GM12878 (cell line): ENCODE measurements at regions not wholly inside any gene's neighbourhood (a gene's known extent, or its start where the extent isn't known, plus 50 kb on each side); places are given as distances from the start of the nearest gene placed in this dataset.

ENCODE experiments used
- ATAC-seq: fragments of 200-7000 bp; cut with Tn5 transposase; 3 replicates; pipeline ENCODE4 v1.9.1; 2020; ENCODE audit warnings: mild to moderate bottlenecking, moderate library complexity
- BruUV-seq: library from RNA; stranded (reverse); fragments of 400-500 nt; replicated peaks from 2 replicates; lab custom pipeline; 2021; lab: Mats Ljungman, UMichigan
- CTCF ChIA-PET: fragments of 300-600 bp; sonication (Branson Sonifier 250); formaldehyde crosslinking; extraction: SDS; loops from one replicate; lab custom pipeline; 2021; ENCODE audit warnings: inconsistent platforms; lab: Yijun Ruan, JAX
- POLR2A ChIA-PET: fragments of 350-600 bp; formaldehyde crosslinking; extraction: SDS; loops from one replicate; lab custom pipeline; 2021; ENCODE audit warnings: inconsistent platforms; lab: Charles Lee
- RAD21 ChIA-PET: fragments of 300-600 bp; sonication (Branson Sonifier 250); formaldehyde crosslinking; loops from one replicate; lab custom pipeline; 2023; ENCODE audit warnings: antibody characterized with exemption; ENCODE audit not compliant: unreplicated experiment; lab: Charles Lee
- SMC1A ChIA-PET: fragments of 300-600 bp; sonication (Branson Sonifier 250); formaldehyde crosslinking; loops from one replicate; lab custom pipeline; 2023; ENCODE audit not compliant: unreplicated experiment, uncharacterized antibody; lab: Charles Lee
- DNase-seq: peaks from one replicate; pipeline ENCODE4 v3.0.0-alpha.2; 2011; ENCODE audit warnings: low read depth, low spot score
- FAIRE-seq: peaks from 3 replicates; lab custom pipeline; 2011; peaks lifted over from hg19 to GRCh38; lab: Jason Lieb, UNC
- H2AFZ ChIP-seq: 2 replicates; pipeline ENCODE4 v1.6.0; 2011; ENCODE audit warnings: low read depth, low read length, control low read depth; ENCODE audit not compliant: control insufficient read depth
- H3K27ac ChIP-seq: 2 replicates; pipeline ENCODE4 v1.5.1; 2011; ENCODE audit warnings: control low read depth; ENCODE audit not compliant: control insufficient read depth, insufficient read depth
- H3K27me3 ChIP-seq, 2 experiments: replicated peaks in 1 of 2; 2 replicates each; pipeline versions ENCODE4 v1.6.0 to v1.6.1; 2011; ENCODE audit warnings: low read length in 1 of 2; ENCODE audit not compliant: control insufficient read depth in 2 of 2, insufficient read depth in 2 of 2
- H3K36me3 ChIP-seq, 2 experiments: 2 replicates each; pipeline ENCODE4 v1.5.1; 2011; ENCODE audit warnings: low read length in 1 of 2; ENCODE audit not compliant: control insufficient read depth in 2 of 2, insufficient read depth in 2 of 2
- H3K4me1 ChIP-seq: 2 replicates; pipeline ENCODE4 v1.6.1; 2011; ENCODE audit warnings: mild to moderate bottlenecking, low read length, moderate library complexity, mixed read lengths; ENCODE audit not compliant: control insufficient read depth, insufficient read depth
- H3K4me2 ChIP-seq: 2 replicates; pipeline ENCODE4 v1.6.0; 2011; ENCODE audit warnings: control low read depth; ENCODE audit not compliant: control insufficient read depth, insufficient read depth
- H3K4me3 ChIP-seq: fragments of 200-600 bp; sonication (generic); 2 replicates; pipeline ENCODE4 v1.5.1; 2016
- H3K79me2 ChIP-seq: 2 replicates; pipeline ENCODE4 v1.6.0; 2011; ENCODE audit warnings: low read length; ENCODE audit not compliant: control insufficient read depth, insufficient read depth
- H3K9ac ChIP-seq: 2 replicates; pipeline ENCODE4 v1.8.0; 2011; ENCODE audit warnings: low read length, control low read depth, mixed read lengths; ENCODE audit not compliant: control insufficient read depth, insufficient read depth
- H3K9me3 ChIP-seq: replicated peaks from 3 replicates; pipeline ENCODE4 v1.5.1; 2011; ENCODE audit warnings: mild to moderate bottlenecking, low read length; ENCODE audit not compliant: control insufficient read depth, insufficient read depth
- H4K20me1 ChIP-seq: 2 replicates; pipeline ENCODE4 v1.6.0; 2011; ENCODE audit not compliant: control insufficient read depth, insufficient read depth
- CEBPB ChIP-seq, 2 experiments: fragments of 150-350 bp in 1 of 2; IDR thresholded peaks; 2 replicates each; pipeline ENCODE4 v1.6.1; 2012 to 2014; ENCODE audit warnings: low read depth in 2 of 2, low read length in 2 of 2, borderline replicate concordance in 1 of 2, inconsistent platforms in 1 of 2
- CHD2 ChIP-seq: IDR thresholded peaks from 2 replicates; pipeline ENCODE4 v1.6.1; 2011; ENCODE audit warnings: low read depth, low read length, improper control_type of control experiment, borderline replicate concordance
- CUX1 ChIP-seq: IDR thresholded peaks from 2 replicates; pipeline ENCODE4 v1.6.1; 2012; ENCODE audit warnings: improper control_type of control experiment, low read depth, low read length; ENCODE audit not compliant: insufficient replicate concordance
- ETV6 ChIP-seq, 2 experiments: fragments of 450-650 bp in 1 of 2; IDR thresholded peaks in 1 of 2; conservative IDR thresholded peaks in 1 of 2; 2 replicates each; pipeline ENCODE4 v1.6.1; 2014; ENCODE audit warnings: antibody characterized with exemption in 1 of 2, borderline replicate concordance in 1 of 2, low read depth in 1 of 2, mild to moderate bottlenecking in 1 of 2, moderate library complexity in 1 of 2
- GABPA ChIP-seq: IDR thresholded peaks from 2 replicates; pipeline ENCODE4 v1.6.1; 2014; ENCODE audit warnings: antibody characterized with exemption, low read depth, mild to moderate bottlenecking, inconsistent platforms
- NBN ChIP-seq: fragments of 450-650 bp; IDR thresholded peaks from 2 replicates; pipeline ENCODE4 v1.6.1; 2016
- PBX3 ChIP-seq: IDR thresholded peaks from 2 replicates; pipeline ENCODE4 v1.6.1; 2011; ENCODE audit warnings: mild to moderate bottlenecking, low read depth, low read length, moderate library complexity; ENCODE audit not compliant: insufficient replicate concordance
- POLR2AphosphoS2 ChIP-seq: IDR thresholded peaks from 2 replicates; pipeline ENCODE4 v1.6.1; 2011; ENCODE audit warnings: low read depth, mild to moderate bottlenecking, low read length, improper control_type of control experiment, moderate library complexity
- RUNX3 ChIP-seq: IDR thresholded peaks from 2 replicates; pipeline ENCODE4 v1.6.1; 2012; ENCODE audit warnings: low read length, inconsistent platforms
- SIX5 ChIP-seq: IDR thresholded peaks from 2 replicates; pipeline ENCODE4 v1.6.1; 2011; ENCODE audit warnings: mild to moderate bottlenecking, low read depth, low read length, moderate library complexity; ENCODE audit not compliant: severe bottlenecking
- SKIL ChIP-seq: fragments of 450-650 bp; IDR thresholded peaks from 2 replicates; pipeline ENCODE4 v1.6.1; 2017; ENCODE audit warnings: mild to moderate bottlenecking, low read depth, inconsistent platforms; ENCODE audit not compliant: poor library complexity, severe bottlenecking
- SMC3 ChIP-seq: IDR thresholded peaks from 2 replicates; pipeline ENCODE4 v1.6.1; 2011; ENCODE audit warnings: low read length, improper control_type of control experiment, borderline replicate concordance
- SREBF1 ChIP-seq: IDR thresholded peaks from 2 replicates; pipeline ENCODE4 v1.6.1; 2012; ENCODE audit warnings: mild to moderate bottlenecking, low read length
- WGBS: methylation state at CpG from one replicate; pipeline ENCODE4 v1.1.6; 2016; ENCODE audit warnings: low lambda C conversion rate; ENCODE audit not compliant: insufficient replicate concordance, insufficient coverage; ENCODE audit errors: missing lambda C conversion rate; 5-methylcytosine and 5-hydroxymethylcytosine counted together
- in situ Hi-C: fragments of 300-500 bp; cut with MboI; formaldehyde crosslinking; loops from 9 replicates; pipeline ENCODE4 v1.14.3; 2018; ENCODE audit warnings: mixed read lengths
- intact Hi-C: fragments of 100-400 bp; cut with micrococcal nuclease; formaldehyde crosslinking; loops from one replicate; pipeline ENCODE4 v1.14.2; 2022; ENCODE audit not compliant: unreplicated experiment
- TF ChIP-seq, protein P1 (sequence below): fragments of 150-350 bp; IDR thresholded peaks from 2 replicates; pipeline ENCODE4 v1.6.1; 2014; ENCODE audit warnings: mild to moderate bottlenecking, low read depth, low read length

DNA sequence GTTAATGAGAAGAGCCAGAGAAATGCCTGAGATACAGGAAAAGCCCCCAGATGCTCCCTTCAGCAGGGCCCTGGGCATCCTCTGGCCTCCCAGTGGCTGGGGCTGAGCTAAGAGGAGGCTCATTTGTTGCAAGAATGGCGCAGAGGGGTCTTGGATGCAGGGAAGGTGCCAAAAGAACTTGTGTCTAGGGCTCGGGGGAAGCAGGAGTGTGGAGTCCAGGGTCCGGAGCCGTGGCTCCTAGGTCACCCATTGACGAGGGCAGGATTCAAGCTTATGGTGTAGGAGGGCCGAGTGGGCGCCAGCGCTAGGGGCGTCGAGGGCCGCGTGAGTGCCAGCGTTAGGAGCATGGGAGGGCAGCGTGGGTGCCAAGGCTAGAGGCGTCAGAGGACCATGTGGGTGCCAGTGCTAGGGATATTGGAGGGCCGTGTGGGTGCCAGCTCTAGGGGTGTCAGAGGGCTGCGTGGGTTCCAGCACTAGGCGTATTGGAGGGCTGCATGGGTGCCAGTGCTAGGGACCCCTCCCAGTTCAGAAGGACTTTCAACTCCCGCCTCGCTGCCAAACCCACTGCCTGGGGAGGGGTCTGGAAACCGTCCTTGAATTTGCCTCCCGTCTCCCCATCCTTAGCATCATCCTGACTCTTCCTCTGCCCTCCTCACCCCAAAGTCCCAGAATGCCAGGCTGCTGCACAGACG lies 250.5 kb upstream of the AFDN start:
- H3K36me3 ChIP-seq = no peaks in the 10 kb centered on the region
- ChIA-PET SMC1A (no interaction called here), POLR2A (no interaction called here), CTCF (no interaction called here), RAD21 (no interaction called here)
- no peaks in the 10 kb centered on the region for H3K9me3 ChIP-seq
- intact Hi-C loops (no loop called here), in situ Hi-C loops (no loop called here)
- FAIRE-seq = no peak
- no peaks in the 10 kb centered on the region for H3K79me2 ChIP-seq
- H3K27ac ChIP-seq = no peak overlapping the region
- no peak for ATAC-seq
- H3K4me1 ChIP-seq = no peaks in the 10 kb centered on the region
- no peak overlapping the region for H3K4me2 ChIP-seq
- no peak overlapping the region for H3K4me3 ChIP-seq
- H3K9ac ChIP-seq = no peak overlapping the region
- no peak for DNase-seq
- H3K27me3 ChIP-seq = no peaks in the 10 kb centered on the region
- 56% methylated on average over 23 of the region's 23 CpGs for WGBS
- H2AFZ ChIP-seq = no peak overlapping the region
- H4K20me1 ChIP-seq = no peaks in the 10 kb centered on the region
- no TSS peak for BruUV-seq
- TF ChIP-seq CEBPB (IDR thresholded peaks at IDR 0.05; ENCODE audit: borderline replicate concordance in 1 of 2, low read depth in 2 of 2, low read length in 2 of 2) = no peak
- no peak for TF ChIP-seq CUX1
- TF ChIP-seq PBX3 = no peak
- TF ChIP-seq POLR2AphosphoS2 = no peak
- TF ChIP-seq, protein P1, sequence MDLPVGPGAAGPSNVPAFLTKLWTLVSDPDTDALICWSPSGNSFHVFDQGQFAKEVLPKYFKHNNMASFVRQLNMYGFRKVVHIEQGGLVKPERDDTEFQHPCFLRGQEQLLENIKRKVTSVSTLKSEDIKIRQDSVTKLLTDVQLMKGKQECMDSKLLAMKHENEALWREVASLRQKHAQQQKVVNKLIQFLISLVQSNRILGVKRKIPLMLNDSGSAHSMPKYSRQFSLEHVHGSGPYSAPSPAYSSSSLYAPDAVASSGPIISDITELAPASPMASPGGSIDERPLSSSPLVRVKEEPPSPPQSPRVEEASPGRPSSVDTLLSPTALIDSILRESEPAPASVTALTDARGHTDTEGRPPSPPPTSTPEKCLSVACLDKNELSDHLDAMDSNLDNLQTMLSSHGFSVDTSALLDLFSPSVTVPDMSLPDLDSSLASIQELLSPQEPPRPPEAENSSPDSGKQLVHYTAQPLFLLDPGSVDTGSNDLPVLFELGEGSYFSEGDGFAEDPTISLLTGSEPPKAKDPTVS = no peak
- no peak for TF ChIP-seq SKIL
- no peak for TF ChIP-seq CHD2
- no peak for TF ChIP-seq NBN
- no peak for TF ChIP-seq SIX5
- TF ChIP-seq SREBF1 = no peak
- TF ChIP-seq GABPA = no peak
- TF ChIP-seq ETV6 (conservative IDR thresholded peaks at IDR 0.05 in 1 of 2, IDR thresholded peaks at IDR 0.05 in 1 of 2; ENCODE audit: borderline replicate concordance in 1 of 2, low read depth in 1 of 2) = no peak
- no peak for TF ChIP-seq RUNX3
- TF ChIP-seq SMC3 = no peak
